NCI-H345 treated with DMSO at 0.1 percent for 48 hours (cell line): ENCODE measurements at regions not wholly inside any gene's neighbourhood (a gene's known extent, or its start where the extent isn't known, plus 50 kb on each side); places are given as distances from the start of the nearest gene placed in this dataset.
"Not testable (repeated sequence)": the region's sequence is repeated elsewhere in the genome, so short reads cannot be mapped to it uniquely, and the experiment has no call there.

Source experiments
- DNase-seq: peaks from one replicate; lab custom pipeline; 2025; ENCODE audit not compliant: unreplicated experiment; lab: John Stamatoyannopoulos, UW

- no peak for DNase-seq
Observed at GRCh38 chr6:21909321-21909720, 315.8 kb downstream of the SOX4 start.

GRCh38 chr6:21911208-21911607, 317.7 kb downstream of the SOX4 start:
- DNase-seq, result no peak

DNA sequence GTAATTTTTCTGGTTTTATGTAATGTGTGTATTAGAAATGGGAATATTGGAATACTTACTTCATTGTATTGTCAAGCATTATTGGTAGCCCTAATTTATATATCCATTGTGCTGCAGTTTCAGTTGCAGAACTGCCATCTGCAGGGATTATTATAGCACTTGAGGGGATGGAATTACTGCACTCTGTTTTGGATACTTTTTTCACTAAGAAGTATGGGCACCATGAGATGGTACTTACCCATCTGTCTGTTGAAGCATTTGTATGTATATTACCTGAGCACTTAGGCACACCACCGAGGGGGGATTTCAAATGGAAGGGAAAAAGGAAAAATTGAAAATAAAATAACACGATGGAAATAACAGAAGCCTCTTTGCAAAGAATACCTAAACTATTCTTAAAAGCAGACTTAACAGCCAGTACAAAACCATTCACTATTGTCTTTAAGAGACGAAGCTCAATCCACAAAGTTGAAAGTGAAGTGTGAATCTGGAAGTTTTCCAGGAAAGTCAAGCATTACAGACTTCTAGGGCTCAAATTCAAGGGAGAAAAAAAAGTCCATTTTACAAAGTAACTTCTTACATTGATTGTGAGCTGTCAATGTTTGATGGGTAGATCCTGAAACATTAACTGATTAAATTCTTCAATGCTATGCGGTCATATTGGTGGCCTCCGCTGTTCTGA, 318.7 kb downstream of the SOX4 start:
- DNase-seq, result no peak

DNA sequence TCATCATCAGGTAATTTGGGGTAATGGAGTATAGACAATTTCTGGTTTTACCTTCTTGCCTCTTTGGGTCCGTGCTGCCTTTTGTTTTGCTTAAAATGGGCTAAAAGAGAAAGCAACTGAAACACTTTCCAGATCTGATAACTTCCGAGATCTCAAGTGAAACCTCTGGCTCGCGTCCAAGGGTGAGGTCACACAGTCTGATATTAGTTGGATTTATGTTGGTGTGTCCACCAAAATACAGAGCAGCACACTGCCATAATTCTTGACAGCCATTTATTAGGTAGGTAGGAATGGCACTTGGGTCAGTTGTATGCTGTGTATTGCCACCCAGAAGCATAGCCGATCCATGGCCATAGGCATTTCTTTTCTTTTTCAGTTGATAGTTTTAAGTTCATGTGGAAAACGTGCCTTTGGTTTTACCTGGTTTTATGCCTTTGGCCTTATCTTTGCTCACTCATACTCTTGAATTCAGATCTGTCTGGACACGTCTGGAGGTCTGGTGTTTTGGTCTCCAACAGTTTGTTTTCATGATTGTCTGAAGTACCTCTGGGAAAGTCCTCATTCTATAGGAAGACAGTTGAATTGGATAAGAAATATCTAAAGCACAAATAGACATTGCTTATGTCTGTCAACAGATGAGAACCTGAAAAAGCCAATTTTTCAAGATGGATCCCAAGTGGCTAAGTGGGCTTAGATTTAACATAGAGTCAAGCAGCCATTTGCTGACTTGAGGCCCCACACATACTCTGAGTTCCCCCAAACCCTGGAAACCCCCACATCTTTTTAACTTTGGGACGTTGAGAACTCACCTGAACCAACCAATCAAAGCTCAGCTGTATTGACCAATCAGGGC, 320.8 kb downstream of the SOX4 start:
- DNase-seq, result no peak

DNA sequence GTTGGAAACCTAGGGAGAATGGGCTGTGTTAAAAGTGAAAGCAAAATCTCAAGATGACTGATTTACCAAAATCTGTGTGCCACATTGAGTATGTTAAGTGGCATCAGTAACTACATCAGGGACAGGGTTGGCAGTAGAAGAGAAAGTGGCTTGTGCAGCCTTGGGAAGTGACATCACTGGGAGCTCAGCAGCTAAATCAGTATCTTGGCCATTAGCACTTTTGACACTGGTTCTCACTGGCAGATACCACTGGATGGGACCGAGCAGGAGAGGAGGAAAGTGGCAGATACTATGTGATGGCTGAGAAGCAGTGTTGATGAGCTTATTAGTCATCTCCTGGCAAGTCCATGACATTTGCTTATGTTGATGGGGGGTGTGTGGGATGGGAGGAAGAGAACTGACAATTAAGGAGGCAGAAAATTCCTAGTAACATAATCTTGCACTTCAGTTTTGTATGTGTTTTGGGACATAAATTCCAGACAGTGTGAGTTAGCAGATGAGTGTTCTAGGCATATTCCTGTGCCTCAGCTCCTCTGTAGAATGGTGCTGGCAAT, 322.2 kb downstream of the SOX4 start:
- no peak for DNase-seq

- no peak for DNase-seq
Observed at GRCh38 chr6:21918041-21918440, 324.5 kb downstream of the SOX4 start.

DNA sequence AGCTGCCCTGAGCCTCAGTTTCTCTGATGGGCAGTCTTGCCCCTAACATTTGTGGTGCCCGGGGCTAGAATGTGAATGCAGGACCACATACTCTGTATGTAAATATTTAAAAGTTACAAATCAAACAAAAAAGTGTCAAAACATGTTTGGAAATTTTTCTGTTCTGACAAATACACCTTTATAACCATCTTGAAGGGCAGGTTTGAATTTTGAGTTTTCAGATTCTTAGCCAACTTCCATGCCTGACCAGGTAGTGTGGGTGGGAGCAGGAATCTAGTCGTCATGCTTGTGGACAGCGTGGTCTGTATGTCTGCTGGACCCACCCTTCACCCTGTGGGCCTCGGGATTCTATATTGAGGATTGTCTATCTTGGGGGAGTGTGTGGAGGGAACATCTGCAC, 325.1 kb downstream of the SOX4 start:
- DNase-seq, result no peak

DNA sequence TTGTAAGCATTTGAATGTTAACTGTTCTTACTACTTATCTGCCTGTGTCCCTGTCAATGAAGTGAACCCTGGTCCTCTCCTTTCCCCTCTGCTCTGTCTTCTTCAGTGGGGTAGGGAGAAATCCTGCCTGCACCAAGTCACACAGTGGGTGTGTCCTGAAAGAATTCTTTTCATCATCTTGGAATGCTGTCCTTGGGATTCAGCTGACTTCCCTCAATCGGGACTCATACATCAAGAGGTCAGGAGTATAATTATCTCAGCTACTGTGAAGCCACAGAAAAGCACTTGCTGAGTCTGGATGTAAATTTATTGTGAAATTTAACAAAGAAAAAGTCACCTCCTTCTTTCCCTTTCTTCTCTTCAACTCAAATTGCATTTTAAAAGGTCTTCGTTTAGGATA, 328.5 kb downstream of the SOX4 start:
- no peak for DNase-seq

GRCh38 chr6:21924002-21924401, 330.5 kb downstream of the SOX4 start:
- DNase-seq, result no peak

DNA sequence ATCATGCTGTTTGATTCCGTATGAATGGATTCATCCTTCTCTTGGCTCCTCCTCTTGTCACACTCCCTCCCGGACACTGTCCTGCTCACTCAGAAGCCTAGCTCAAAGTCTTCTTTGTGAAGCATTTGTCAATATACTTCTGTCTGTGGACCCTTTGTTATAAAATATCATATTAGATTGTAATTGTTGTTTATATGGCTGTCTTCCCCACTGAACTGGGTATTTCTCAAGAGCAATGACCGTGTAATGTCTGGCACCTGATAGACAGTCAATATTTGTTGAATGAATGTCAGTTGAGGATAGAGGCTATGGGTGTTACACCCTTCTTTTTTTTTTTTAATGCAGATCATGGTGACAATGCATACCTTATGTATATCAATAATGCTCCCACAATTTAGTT, 335.3 kb downstream of the SOX4 start:
- DNase-seq, result no peak

DNA sequence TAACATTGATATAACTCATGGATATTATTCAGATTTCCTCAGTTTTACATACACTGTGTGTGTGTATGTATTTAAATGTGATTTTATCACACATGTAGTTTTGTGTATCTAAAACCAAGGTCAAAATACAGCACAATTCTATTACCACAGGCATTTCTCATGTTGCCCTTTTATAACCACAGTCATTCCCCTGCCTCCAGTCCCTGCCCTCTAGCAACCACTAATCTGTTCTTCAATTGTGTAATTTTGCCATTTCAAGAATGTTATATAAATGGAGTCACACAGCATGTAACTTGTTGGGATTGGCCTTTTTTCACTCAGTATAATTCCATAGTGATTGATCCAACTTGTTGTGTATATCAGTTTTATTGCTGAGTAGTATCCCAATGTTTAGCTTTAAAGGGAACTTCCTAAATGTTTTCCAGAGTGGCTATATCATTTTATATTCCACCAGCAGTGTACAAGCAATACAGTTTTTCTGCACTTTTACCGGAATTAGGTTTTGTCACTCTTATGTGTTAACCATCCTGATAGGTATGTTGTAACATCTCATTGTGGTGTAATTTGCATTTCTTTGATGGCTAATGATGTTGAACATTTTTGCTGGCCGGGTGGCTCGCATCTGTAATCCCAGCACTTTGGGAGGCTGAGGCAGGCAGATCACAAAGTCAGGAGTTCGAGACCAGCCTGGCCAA, 338.2 kb downstream of the SOX4 start:
- DNase-seq, result no peak

- no peak for DNase-seq
Observed at GRCh38 chr6:21933351-21933750, 339.8 kb downstream of the SOX4 start.

GRCh38 chr6:21935142-21935541, 341.6 kb downstream of the SOX4 start:
- DNase-seq, result no peak

DNA sequence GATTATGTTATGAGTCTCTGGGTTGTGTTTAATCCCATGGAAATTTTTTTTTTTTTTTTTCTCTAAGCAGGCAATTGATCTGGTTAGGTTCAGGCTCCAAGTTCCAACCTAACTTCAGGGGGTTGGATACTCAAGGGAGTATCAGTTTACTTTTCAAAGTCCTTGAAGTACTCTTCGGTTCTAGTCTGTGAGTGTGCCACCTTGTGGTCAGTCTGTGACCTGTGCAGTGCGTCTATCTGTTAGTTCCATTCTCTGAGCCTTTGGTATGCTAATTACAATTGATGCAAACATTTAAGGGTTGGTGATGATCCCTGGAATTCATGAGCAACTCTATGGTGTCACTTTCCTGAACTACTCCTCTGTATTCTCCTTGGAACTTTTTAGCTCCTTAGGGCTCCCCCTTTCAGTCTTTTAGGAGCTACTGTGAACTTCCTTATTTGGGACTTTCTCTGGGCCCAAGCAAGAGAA, 342.0 kb downstream of the SOX4 start:
- DNase-seq, result no peak

DNA sequence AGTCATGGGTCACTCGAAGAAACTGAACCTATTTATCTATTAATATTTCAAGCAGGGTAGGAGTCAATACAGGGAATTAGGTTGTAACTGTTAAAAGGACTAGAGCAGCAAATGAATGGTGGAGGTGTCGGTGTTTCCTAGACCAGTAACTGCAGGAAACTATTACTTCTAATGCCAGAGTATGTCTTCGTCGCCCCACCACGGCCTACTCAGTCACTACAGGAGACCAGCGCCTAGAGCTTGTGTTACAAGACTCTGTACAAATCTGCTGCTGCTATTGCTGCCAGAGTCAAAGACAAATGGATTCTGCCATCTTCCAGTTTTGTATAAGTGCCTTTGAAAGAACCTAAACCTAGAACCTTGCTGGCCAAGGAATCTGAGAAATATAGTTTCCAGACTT, 343.9 kb downstream of the SOX4 start:
- DNase-seq, result no peak

- not testable (repeated sequence) for DNase-seq
Observed at GRCh38 chr6:21939066-21939465, 345.5 kb downstream of the SOX4 start.

- no peak for DNase-seq
Observed at GRCh38 chr6:21941926-21942325, 348.4 kb downstream of the SOX4 start.

GRCh38 chr6:21942897-21943296, 349.3 kb downstream of the SOX4 start:
- DNase-seq, result no peak

DNA sequence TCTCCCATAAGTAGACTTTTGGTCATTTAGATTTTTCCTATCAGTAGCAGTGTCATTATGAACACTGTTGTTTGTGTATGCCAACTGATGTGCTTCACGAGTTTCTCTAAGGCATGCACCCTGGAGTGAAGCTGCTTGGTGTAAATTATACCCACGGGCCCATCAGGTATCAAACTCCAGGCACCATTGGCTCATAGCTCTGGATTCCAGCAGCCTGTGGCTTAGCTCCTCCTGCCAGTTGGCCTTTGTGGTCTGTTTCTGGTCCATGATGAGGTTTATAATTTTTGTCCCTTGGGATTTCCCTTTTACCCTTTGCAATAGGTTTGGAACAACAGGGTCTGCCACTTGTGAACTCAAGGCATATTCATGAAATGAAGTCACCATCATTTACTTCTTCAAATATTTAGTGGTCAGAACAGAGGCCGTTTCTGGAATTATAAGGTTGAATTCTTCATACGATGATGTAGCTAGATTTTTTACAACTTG, 350.5 kb downstream of the PRL start:
- no peak for DNase-seq

DNA sequence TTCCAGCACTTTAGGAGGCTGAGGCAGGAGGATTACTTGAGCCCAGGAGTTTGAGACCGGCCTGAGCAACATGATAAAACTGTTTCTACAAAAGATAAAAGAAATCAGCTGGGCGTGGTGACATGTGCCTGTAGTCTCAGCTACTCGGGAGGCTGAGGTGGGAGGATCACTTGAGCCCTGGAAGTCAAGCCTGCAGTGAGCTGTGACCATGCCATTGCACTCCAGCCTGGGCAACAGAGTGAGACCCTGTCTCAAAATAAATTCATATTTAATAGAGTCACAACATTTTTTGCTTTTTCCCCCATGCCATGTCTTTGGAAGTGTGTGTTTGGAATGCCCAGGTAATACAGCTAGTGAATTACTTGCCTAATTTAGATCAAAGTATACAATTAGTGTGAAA, 349.6 kb downstream of the PRL start:
- not testable (repeated sequence) for DNase-seq

DNA sequence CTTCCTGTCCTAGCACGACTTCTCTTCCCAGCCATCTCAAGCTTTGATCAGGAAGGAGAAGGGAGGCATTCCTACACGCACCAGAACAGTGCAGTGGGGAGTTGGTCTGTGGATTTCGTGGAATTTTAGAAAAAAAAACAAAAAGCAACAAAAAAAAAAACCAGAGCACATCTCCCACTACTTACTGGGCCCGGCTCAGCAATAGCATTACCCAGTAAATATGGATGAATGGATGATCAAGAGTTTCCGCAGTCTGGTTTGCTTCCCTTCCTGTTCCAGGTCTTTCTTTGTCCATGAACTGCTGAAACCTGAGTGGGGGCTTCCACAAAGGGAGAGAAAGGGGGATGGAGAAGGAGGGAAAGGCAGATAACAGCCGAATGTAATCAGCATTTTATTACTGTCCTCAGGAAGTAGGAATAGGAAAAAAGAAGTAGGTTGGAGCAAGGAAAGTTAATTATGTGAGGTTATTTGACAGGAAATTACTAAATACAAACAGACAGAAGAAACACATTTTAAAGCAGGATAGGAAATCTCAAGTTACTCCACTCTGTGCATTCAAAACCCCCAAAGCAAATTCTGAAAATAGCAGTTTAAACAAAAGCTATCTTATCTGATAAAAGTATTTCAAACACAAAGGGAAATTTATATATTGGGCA, 349.0 kb downstream of the PRL start:
- DNase-seq, result no peak
